GM21737 (cell line): ENCODE measurements at regions not wholly inside any gene's neighbourhood (a gene's known extent, or its start where the extent isn't known, plus 50 kb on each side); places are given as distances from the start of the nearest gene placed in this dataset.

ENCODE experiments used
- ATAC-seq: cut with Tn5 transposase; IDR thresholded peaks from one replicate; pipeline ENCODE4 v1.9.1; 2021; ENCODE audit warnings: mild to moderate bottlenecking, moderate library complexity; ENCODE audit not compliant: unreplicated experiment

GRCh38 chr13:47135800-47136503 is 239.1 kb upstream of the HTR2A start:
- no peak for ATAC-seq

- ATAC-seq = no peak
Observed at GRCh38 chr13:47134939-47135489, 238.2 kb upstream of the HTR2A start.

GRCh38 chr13:47133011-47133445 is 236.2 kb upstream of the HTR2A start:
- no peak for ATAC-seq

- no peak for ATAC-seq
Observed at GRCh38 chr13:47129461-47129860, 232.6 kb upstream of the HTR2A start.

- no peak for ATAC-seq
Observed at GRCh38 chr13:47126432-47126831, 229.6 kb upstream of the HTR2A start.

GRCh38 chr13:47121092-47121763 is 224.4 kb upstream of the HTR2A start:
- no peak for ATAC-seq

- ATAC-seq = no peak
Observed at GRCh38 chr13:47120282-47120681, 223.4 kb upstream of the HTR2A start.

- no peak for ATAC-seq
Observed at GRCh38 chr13:47119575-47120235, 222.9 kb upstream of the HTR2A start.

- ATAC-seq = no peak
Observed at GRCh38 chr13:47117268-47117667, 220.4 kb upstream of the HTR2A start.

- ATAC-seq = no peak
Observed at GRCh38 chr13:47114030-47114429, 217.2 kb upstream of the HTR2A start.

- ATAC-seq = no peak
Observed at GRCh38 chr13:47112903-47113299, 216.0 kb upstream of the HTR2A start.

- no peak for ATAC-seq
Observed at GRCh38 chr13:47112205-47112902, 215.5 kb upstream of the HTR2A start.

- ATAC-seq = no peak
Observed at GRCh38 chr13:47111499-47111898, 214.6 kb upstream of the HTR2A start.

GRCh38 chr13:47110833-47111240 is 214.0 kb upstream of the HTR2A start:
- ATAC-seq = no peak

- ATAC-seq = no peak
Observed at GRCh38 chr13:47110141-47110540, 213.3 kb upstream of the HTR2A start.

- ATAC-seq = peak; percentile 90
Observed at GRCh38 chr13:47109028-47109427, 212.2 kb upstream of the HTR2A start.

GRCh38 chr13:47100214-47100853 is 203.5 kb upstream of the HTR2A start:
- peak; percentile 84 for ATAC-seq

GRCh38 chr13:47094734-47095434 is 198.0 kb upstream of the HTR2A start:
- peak; percentile 94 for ATAC-seq

GRCh38 chr13:47092202-47092601 is 195.3 kb upstream of the HTR2A start:
- ATAC-seq = no peak

GRCh38 chr13:47087841-47088240 is 191.0 kb upstream of the HTR2A start:
- ATAC-seq = no peak
